Activated naive CD4-positive, alpha-beta T cell treated with anti-CD3 and anti-CD28 coated beads, Interleukin-2, amount 10 ng/mL, durations not matched to agents 7 days and 5 days (primary cell): ENCODE measurements at regions not wholly inside any gene's neighbourhood (a gene's known extent, or its start where the extent isn't known, plus 50 kb on each side); places are given as distances from the start of the nearest gene placed in this dataset.
"Not testable (repeated sequence)": the region's sequence is repeated elsewhere in the genome, so short reads cannot be mapped to it uniquely, and the experiment has no call there.

Experiments used
- CTCF ChIA-PET: fragments of 350-600 bp; sonication (Branson Sonifier 250); formaldehyde crosslinking; loops from one replicate; lab custom pipeline; 2021; ENCODE audit warnings: antibody characterized with exemption; lab: Charles Lee
- DNase-seq: peaks from one replicate; pipeline ENCODE4 v3.0.0-alpha.2; 2020
- H3K27ac Mint-ChIP-seq: one replicate; pipeline ENCODE4 v1.8.0; 2021; ENCODE audit warnings: mild to moderate bottlenecking, moderate library complexity, mixed read lengths
- H3K27me3 Mint-ChIP-seq: one replicate; pipeline ENCODE4 v1.8.0; 2021; ENCODE audit warnings: mild to moderate bottlenecking, mixed read lengths
- H3K36me3 Mint-ChIP-seq: one replicate; pipeline ENCODE4 v1.8.0; 2021; ENCODE audit warnings: mixed read lengths
- H3K4me1 Mint-ChIP-seq: one replicate; pipeline ENCODE4 v1.8.0; 2021; ENCODE audit warnings: mixed read lengths
- H3K4me3 Mint-ChIP-seq: one replicate; pipeline ENCODE4 v1.8.0; 2021; ENCODE audit warnings: mild to moderate bottlenecking, moderate library complexity, mixed read lengths
- H3K9me3 Mint-ChIP-seq: one replicate; pipeline ENCODE4 v1.8.0; 2021; ENCODE audit warnings: mixed read lengths

- CTCF ChIA-PET, result no interaction called here
- DNase-seq, result no peak
- no peaks in the 10 kb centered on the region for H3K27me3 Mint-ChIP-seq
- H3K4me1 Mint-ChIP-seq, result no peaks in the 10 kb centered on the region
- H3K4me3 Mint-ChIP-seq, result no peak overlapping the region
- peaks cover 4% of the 10 kb centered on the region for H3K9me3 Mint-ChIP-seq
- H3K27ac Mint-ChIP-seq, result no peak overlapping the region
- peaks cover 3% of the 10 kb centered on the region for H3K36me3 Mint-ChIP-seq
These were observed 138.6 kb downstream of the SPRY1 start for GRCh38 chr4:123535037-123535748.

- peaks cover 3% of the 10 kb centered on the region for H3K36me3 Mint-ChIP-seq
- no peaks in the 10 kb centered on the region for H3K27me3 Mint-ChIP-seq
- peaks cover 4% of the 10 kb centered on the region for H3K9me3 Mint-ChIP-seq
- CTCF ChIA-PET, result no interaction called here
- no peak overlapping the region for H3K4me3 Mint-ChIP-seq
- H3K4me1 Mint-ChIP-seq, result no peaks in the 10 kb centered on the region
- no peak for DNase-seq
- H3K27ac Mint-ChIP-seq, result no peak overlapping the region
These were observed 139.6 kb downstream of the SPRY1 start for GRCh38 chr4:123536225-123536624.

GRCh38 chr4:123537906-123538402 lies 141.4 kb downstream of the SPRY1 start:
- CTCF ChIA-PET, H3K4me3 Mint-ChIP-seq, H3K27ac Mint-ChIP-seq, H3K9me3 Mint-ChIP-seq, H3K4me1 Mint-ChIP-seq, DNase-seq, H3K36me3 Mint-ChIP-seq, H3K27me3 Mint-ChIP-seq: not testable (repeated sequence)

GRCh38 chr4:123545667-123546572 lies 149.3 kb downstream of the SPRY1 start:
- CTCF ChIA-PET, result no interaction called here
- H3K36me3 Mint-ChIP-seq, result no peaks in the 10 kb centered on the region
- H3K4me1 Mint-ChIP-seq, result no peaks in the 10 kb centered on the region
- H3K9me3 Mint-ChIP-seq, result no peaks in the 10 kb centered on the region
- DNase-seq, result no peak
- no peak overlapping the region for H3K27ac Mint-ChIP-seq
- no peaks in the 10 kb centered on the region for H3K27me3 Mint-ChIP-seq
- H3K4me3 Mint-ChIP-seq, result no peak overlapping the region

- no peaks in the 10 kb centered on the region for H3K36me3 Mint-ChIP-seq
- H3K27ac Mint-ChIP-seq, result no peak overlapping the region
- no peak for DNase-seq
- CTCF ChIA-PET, result no interaction called here
- no peaks in the 10 kb centered on the region for H3K4me1 Mint-ChIP-seq
- no peaks in the 10 kb centered on the region for H3K9me3 Mint-ChIP-seq
- H3K27me3 Mint-ChIP-seq, result no peaks in the 10 kb centered on the region
- no peak overlapping the region for H3K4me3 Mint-ChIP-seq
These were observed 150.0 kb downstream of the SPRY1 start for GRCh38 chr4:123546573-123547060.

GRCh38 chr4:123547216-123548165 lies 150.9 kb downstream of the SPRY1 start:
- no peak for DNase-seq
- CTCF ChIA-PET, result no interaction called here
- H3K4me3 Mint-ChIP-seq, result no peak overlapping the region
- no peaks in the 10 kb centered on the region for H3K27me3 Mint-ChIP-seq
- no peaks in the 10 kb centered on the region for H3K4me1 Mint-ChIP-seq
- H3K27ac Mint-ChIP-seq, result no peak overlapping the region
- no peaks in the 10 kb centered on the region for H3K36me3 Mint-ChIP-seq
- no peaks in the 10 kb centered on the region for H3K9me3 Mint-ChIP-seq

- CTCF ChIA-PET, result interaction anchor here (2.1 kb wide), 1 partner anchor 11 kb away, joined by 15 read pairs; no protein-coding TSS in a partner anchor
- Mint-ChIP-seq H3K9me3 (no peaks in the 10 kb centered on the region), H3K4me3 (no peak overlapping the region), H3K27me3 (peaks cover 7% of the 10 kb centered on the region), H3K36me3 (no peaks in the 10 kb centered on the region), H3K4me1 (no peaks in the 10 kb centered on the region), H3K27ac (no peak overlapping the region)
- no peak for DNase-seq
These were observed 156.7 kb downstream of the SPRY1 start for GRCh38 chr4:123553279-123553678.

GRCh38 chr4:123553733-123554637 lies 157.4 kb downstream of the SPRY1 start:
- CTCF ChIA-PET, result interaction anchor here (2.1 to 2.2 kb wide), 2 partner anchors 10 to 11 kb away, joined by 7 to 15 read pairs; no protein-coding TSS in a partner anchor
- no peaks in the 10 kb centered on the region for H3K9me3 Mint-ChIP-seq
- H3K4me1 Mint-ChIP-seq, result no peaks in the 10 kb centered on the region
- H3K27me3 Mint-ChIP-seq, result peaks cover 9% of the 10 kb centered on the region
- no peak overlapping the region for H3K4me3 Mint-ChIP-seq
- no peak overlapping the region for H3K27ac Mint-ChIP-seq
- DNase-seq, result no peak
- no peaks in the 10 kb centered on the region for H3K36me3 Mint-ChIP-seq

- no peak overlapping the region for H3K27ac Mint-ChIP-seq
These were observed 158.2 kb downstream of the SPRY1 start for GRCh38 chr4:123554801-123555232.

GRCh38 chr4:123555233-123555806 lies 158.7 kb downstream of the SPRY1 start:
- DNase-seq, result no peak
- H3K4me1 Mint-ChIP-seq, result no peaks in the 10 kb centered on the region

More at GRCh38 chr4:123554801-123555232, 158.2 kb downstream of the SPRY1 start:
- Mint-ChIP-seq H3K4me1 (no peaks in the 10 kb centered on the region), H3K4me3 (no peak overlapping the region), H3K9me3 (no peaks in the 10 kb centered on the region), H3K36me3 (no peaks in the 10 kb centered on the region), H3K27me3 (peaks cover 10% of the 10 kb centered on the region)
- DNase-seq, result no peak
- CTCF ChIA-PET, result interaction anchor here (2.2 kb wide), 1 partner anchor 10 kb away, joined by 7 read pairs; no protein-coding TSS in a partner anchor

GRCh38 chr4:123555807-123556273 lies 159.2 kb downstream of the SPRY1 start:
- Mint-ChIP-seq H3K36me3 (no peaks in the 10 kb centered on the region), H3K9me3 (no peaks in the 10 kb centered on the region), H3K4me3 (no peak overlapping the region), H3K27me3 (peaks cover 10% of the 10 kb centered on the region), H3K4me1 (no peaks in the 10 kb centered on the region), H3K27ac (no peak overlapping the region)
- DNase-seq, result no peak
- CTCF ChIA-PET, result interaction anchor here (2.2 kb wide), 1 partner anchor 9 kb away, joined by 7 read pairs; no protein-coding TSS in a partner anchor

More at GRCh38 chr4:123555233-123555806, 158.7 kb downstream of the SPRY1 start:
- CTCF ChIA-PET, result interaction anchor here (2.2 kb wide), 1 partner anchor 9 kb away, joined by 7 read pairs; no protein-coding TSS in a partner anchor
- H3K9me3 Mint-ChIP-seq, result no peaks in the 10 kb centered on the region
- no peak overlapping the region for H3K4me3 Mint-ChIP-seq
- H3K27ac Mint-ChIP-seq, result no peak overlapping the region
- peaks cover 10% of the 10 kb centered on the region for H3K27me3 Mint-ChIP-seq
- no peaks in the 10 kb centered on the region for H3K36me3 Mint-ChIP-seq

GRCh38 chr4:123556526-123556925 lies 159.9 kb downstream of the SPRY1 start:
- Mint-ChIP-seq H3K36me3 (no peaks in the 10 kb centered on the region), H3K4me1 (no peaks in the 10 kb centered on the region), H3K27ac (no peak overlapping the region), H3K4me3 (no peak overlapping the region), H3K27me3 (peaks cover 10% of the 10 kb centered on the region), H3K9me3 (no peaks in the 10 kb centered on the region)
- CTCF ChIA-PET, result no interaction called here
- no peak for DNase-seq
